ENCODE measurements at regions not wholly inside any gene's neighbourhood (a gene's known extent, or its start where the extent isn't known, plus 50 kb on each side); places are given as distances from the start of the nearest gene placed in this dataset.

- Histone ChIP-seq H3K27me3 (replicated peaks in 1 of 7) (no peaks in the 10 kb centered on the region), H3K36me3 (no peaks in the 10 kb centered on the region), H3K27ac (no peak overlapping the region), H3K9me3 (no peaks in the 10 kb centered on the region), H3K4me1 (peaks cover 8 to 52% (median 22%) of the 10 kb centered on the region in 6 donors), H3K4me3 (no peak overlapping the region)
- no peak for TF ChIP-seq CTCF (IDR thresholded peaks at IDR 0.05 in 8 of 11, conservative IDR thresholded peaks at IDR 0.05 in 3 of 11)
- no peak for TF ChIP-seq POLR2A (IDR thresholded peaks at IDR 0.05)
- TF ChIP-seq POLR2AphosphoS5 (IDR thresholded peaks at IDR 0.05): no peak
- DNase-seq: no peak
- 57 to 71% (median 65%) methylated on average over 3 of the region's 3 CpGs for WGBS, 5 donors
- intact Hi-C loops (cut with DNase I; ENCODE audit: low total_unique reads): no loop called here
These were observed 486.3 kb upstream of the TBL1XR1 start for GRCh38 chr3:177683586-177683985.

- TF ChIP-seq CTCF (IDR thresholded peaks at IDR 0.05 in 8 of 11, conservative IDR thresholded peaks at IDR 0.05 in 3 of 11) (no peak), POLR2AphosphoS5 (IDR thresholded peaks at IDR 0.05) (no peak), POLR2A (IDR thresholded peaks at IDR 0.05) (no peak)
- H3K36me3 ChIP-seq: no peaks in the 10 kb centered on the region
- no peaks in the 10 kb centered on the region for H3K9me3 ChIP-seq
- H3K4me1 ChIP-seq: peaks cover 0 to 24% (median 13%) of the 10 kb centered on the region in 6 donors
- WGBS, 5 donors: 92 to 96% (median 95%) methylated on average over 8 of the region's 8 CpGs
- DNase-seq: no peak
- no peak overlapping the region for H3K27ac ChIP-seq
- H3K27me3 ChIP-seq (replicated peaks in 1 of 7): no peaks in the 10 kb centered on the region
- H3K4me3 ChIP-seq: no peak overlapping the region
- intact Hi-C loops (cut with DNase I; ENCODE audit: low total_unique reads): no loop called here
These were observed 489.4 kb upstream of the TBL1XR1 start for GRCh38 chr3:177686671-177687070.

GRCh38 chr3:177687291-177687690, 490.0 kb upstream of the TBL1XR1 start:
- TF ChIP-seq POLR2A (IDR thresholded peaks at IDR 0.05) (no peak), CTCF (IDR thresholded peaks at IDR 0.05 in 8 of 11, conservative IDR thresholded peaks at IDR 0.05 in 3 of 11) (no peak), POLR2AphosphoS5 (IDR thresholded peaks at IDR 0.05) (no peak)
- DNase-seq: no peak
- Histone ChIP-seq H3K36me3 (no peaks in the 10 kb centered on the region), H3K4me1 (peaks cover 0 to 18% (median 7%) of the 10 kb centered on the region in 6 donors), H3K27me3 (replicated peaks in 1 of 7) (no peaks in the 10 kb centered on the region), H3K4me3 (no peak overlapping the region), H3K9me3 (no peaks in the 10 kb centered on the region), H3K27ac (no peak overlapping the region)
- intact Hi-C loops (cut with DNase I; ENCODE audit: low total_unique reads): no loop called here
- WGBS, 5 donors: 85 to 91% (median 86%) methylated on average over 4 of the region's 4 CpGs

- H3K36me3 ChIP-seq: no peaks in the 10 kb centered on the region
- peaks cover 0 to 10% (median under 1%) of the 10 kb centered on the region in 6 donors for H3K4me1 ChIP-seq
- H3K27me3 ChIP-seq (replicated peaks in 1 of 7): no peaks in the 10 kb centered on the region
- TF ChIP-seq CTCF (IDR thresholded peaks at IDR 0.05 in 8 of 11, conservative IDR thresholded peaks at IDR 0.05 in 3 of 11) (no peak), POLR2AphosphoS5 (IDR thresholded peaks at IDR 0.05) (no peak)
- DNase-seq: no peak
- intact Hi-C loops (cut with DNase I; ENCODE audit: low total_unique reads): no loop called here
- no peak overlapping the region for H3K27ac ChIP-seq
- H3K4me3 ChIP-seq: no peak overlapping the region
- WGBS, 5 donors: 93 to 97% (median 95%) methylated on average over 5 of the region's 5 CpGs
- H3K9me3 ChIP-seq: no peaks in the 10 kb centered on the region
These were observed 490.9 kb upstream of the TBL1XR1 start for GRCh38 chr3:177688152-177688551.

All from spleen (tissue), 11 donors.